Upper lobe of left lung (tissue), 4 donors: ENCODE measurements at regions not wholly inside any gene's neighbourhood (a gene's known extent, or its start where the extent isn't known, plus 50 kb on each side); places are given as distances from the start of the nearest gene placed in this dataset.
A peak's percentile ranks its signal among the peaks of the same experiment; 100 is the strongest.

Experiments used
- EP300 ChIP-seq, 4 donors: sonication (generic); formaldehyde crosslinking; IDR thresholded peaks; one replicate each; pipeline ENCODE4 v1.5.1; 2017; ENCODE audit warnings: antibody characterized with exemption in 4 of 4, control low read depth in 2 of 4
- POLR2A ChIP-seq, 4 donors: fragments of 450-650 bp; IDR thresholded peaks; one replicate each; pipeline ENCODE4 v1.5.1; 2016 to 2017; ENCODE audit warnings: antibody characterized with exemption in 4 of 4, mild to moderate bottlenecking in 2 of 4
- POLR2AphosphoS5 ChIP-seq, 2 donors: sonication (generic); formaldehyde crosslinking; IDR thresholded peaks; one replicate each; pipeline ENCODE4 v1.5.1; 2017; ENCODE audit warnings: antibody characterized with exemption in 2 of 2
- TF ChIP-seq, protein P1 (sequence below), 6 experiments: fragments of 450-650 bp in 4 of 6; fragments of 200-600 bp in 2 of 6; sonication (generic) in 2 of 6; IDR thresholded peaks; one replicate each; pipeline ENCODE4 v1.5.1; 2016 to 2019; ENCODE audit warnings: antibody characterized with exemption in 6 of 6

- TF ChIP-seq, protein P1, sequence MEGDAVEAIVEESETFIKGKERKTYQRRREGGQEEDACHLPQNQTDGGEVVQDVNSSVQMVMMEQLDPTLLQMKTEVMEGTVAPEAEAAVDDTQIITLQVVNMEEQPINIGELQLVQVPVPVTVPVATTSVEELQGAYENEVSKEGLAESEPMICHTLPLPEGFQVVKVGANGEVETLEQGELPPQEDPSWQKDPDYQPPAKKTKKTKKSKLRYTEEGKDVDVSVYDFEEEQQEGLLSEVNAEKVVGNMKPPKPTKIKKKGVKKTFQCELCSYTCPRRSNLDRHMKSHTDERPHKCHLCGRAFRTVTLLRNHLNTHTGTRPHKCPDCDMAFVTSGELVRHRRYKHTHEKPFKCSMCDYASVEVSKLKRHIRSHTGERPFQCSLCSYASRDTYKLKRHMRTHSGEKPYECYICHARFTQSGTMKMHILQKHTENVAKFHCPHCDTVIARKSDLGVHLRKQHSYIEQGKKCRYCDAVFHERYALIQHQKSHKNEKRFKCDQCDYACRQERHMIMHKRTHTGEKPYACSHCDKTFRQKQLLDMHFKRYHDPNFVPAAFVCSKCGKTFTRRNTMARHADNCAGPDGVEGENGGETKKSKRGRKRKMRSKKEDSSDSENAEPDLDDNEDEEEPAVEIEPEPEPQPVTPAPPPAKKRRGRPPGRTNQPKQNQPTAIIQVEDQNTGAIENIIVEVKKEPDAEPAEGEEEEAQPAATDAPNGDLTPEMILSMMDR (IDR thresholded peaks at IDR 0.05) = peak in 1 of 6 experiments; percentile 8
- TF ChIP-seq EP300 (IDR thresholded peaks at IDR 0.05) (peak in 1 of 4 donors; percentile 78), POLR2AphosphoS5 (IDR thresholded peaks at IDR 0.05) (no peak), POLR2A (IDR thresholded peaks at IDR 0.05) (no peak)
Measured at GRCh38 chr17:72580321-72581127, 459.7 kb downstream of the SOX9 start.
